ENCODE measurements at regions not wholly inside any gene's neighbourhood (a gene's known extent, or its start where the extent isn't known, plus 50 kb on each side); places are given as distances from the start of the nearest gene placed in this dataset.

DNA sequence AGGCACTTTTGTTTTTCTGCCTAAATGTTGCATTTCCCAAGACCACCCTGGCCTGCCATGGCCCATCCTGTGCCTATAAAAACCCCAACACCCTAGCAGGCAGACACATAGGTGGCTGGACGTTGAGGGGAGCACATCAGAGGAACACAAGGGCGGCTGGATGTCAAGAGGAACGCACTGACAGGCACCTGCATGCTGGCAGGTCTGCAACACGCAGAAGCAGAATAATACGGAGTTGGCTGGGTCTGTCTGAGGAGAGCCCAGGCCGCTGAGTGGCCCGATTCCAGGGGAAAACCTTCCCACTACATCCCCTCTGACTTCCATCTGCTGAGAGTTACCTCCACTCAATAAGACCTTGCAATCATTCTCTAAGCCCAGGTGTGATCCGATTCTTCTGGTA, 765.6 kb downstream of the PLOD2 start:
- H3K4me3 ChIP-seq (ENCODE audit: low read length), result no peak overlapping the region
- no peak overlapping the region for H3K27ac ChIP-seq (ENCODE audit: low read depth, low read length)
- H3K4me2 ChIP-seq (ENCODE audit: low read length), result no peak overlapping the region
- no peaks in the 10 kb centered on the region for H3K36me3 ChIP-seq (ENCODE audit: control insufficient read depth, low read length)
- TF ChIP-seq CTCF (IDR thresholded peaks at IDR 0.05; ENCODE audit: low read depth, low read length, poor library complexity, severe bottlenecking) (no peak), EZH2phosphoT487 (IDR thresholded peaks at IDR 0.05; ENCODE audit: borderline replicate concordance, low read length) (no peak)
- H3K79me2 ChIP-seq (ENCODE audit: control insufficient read depth, low read length), result no peaks in the 10 kb centered on the region
- H3K27me3 ChIP-seq (ENCODE audit: control insufficient read depth, low read length), result no peaks in the 10 kb centered on the region
- H3K4me1 ChIP-seq (ENCODE audit: control insufficient read depth, low read length), result no peaks in the 10 kb centered on the region
- H3K9me2 ChIP-seq (replicated peaks; ENCODE audit: control insufficient read depth, low read length), result no peaks in the 10 kb centered on the region
- no peaks in the 10 kb centered on the region for H4K20me1 ChIP-seq (ENCODE audit: control insufficient read depth, insufficient read depth, low read depth, low read length)
- H3K9me3 ChIP-seq (ENCODE audit: control insufficient read depth, insufficient read depth, low read length), result no peaks in the 10 kb centered on the region
- H3F3A ChIP-seq (ENCODE audit: control insufficient read depth, insufficient read depth), result no peaks in the 10 kb centered on the region

- TF ChIP-seq CTCF (IDR thresholded peaks at IDR 0.05; ENCODE audit: low read depth, low read length, poor library complexity, severe bottlenecking), result no peak
- no peak for TF ChIP-seq EZH2phosphoT487 (IDR thresholded peaks at IDR 0.05; ENCODE audit: borderline replicate concordance, low read length)
- Histone ChIP-seq H3K4me2 (ENCODE audit: low read length) (no peak overlapping the region), H3K9me3 (ENCODE audit: control insufficient read depth, insufficient read depth, low read length) (no peaks in the 10 kb centered on the region), H4K20me1 (ENCODE audit: control insufficient read depth, insufficient read depth, low read depth, low read length) (no peaks in the 10 kb centered on the region), H3K4me3 (ENCODE audit: low read length) (no peak overlapping the region), H3K27ac (ENCODE audit: low read depth, low read length) (no peak overlapping the region), H3F3A (ENCODE audit: control insufficient read depth, insufficient read depth) (no peaks in the 10 kb centered on the region), H3K79me2 (ENCODE audit: control insufficient read depth, low read length) (no peaks in the 10 kb centered on the region), H3K9me2 (replicated peaks; ENCODE audit: control insufficient read depth, low read length) (no peaks in the 10 kb centered on the region), H3K27me3 (ENCODE audit: control insufficient read depth, low read length) (no peaks in the 10 kb centered on the region), H3K36me3 (ENCODE audit: control insufficient read depth, low read length) (no peaks in the 10 kb centered on the region), H3K4me1 (ENCODE audit: control insufficient read depth, low read length) (no peaks in the 10 kb centered on the region)
These were observed 749.4 kb downstream of the PLOD2 start for GRCh38 chr3:145411605-145412004.

DNA sequence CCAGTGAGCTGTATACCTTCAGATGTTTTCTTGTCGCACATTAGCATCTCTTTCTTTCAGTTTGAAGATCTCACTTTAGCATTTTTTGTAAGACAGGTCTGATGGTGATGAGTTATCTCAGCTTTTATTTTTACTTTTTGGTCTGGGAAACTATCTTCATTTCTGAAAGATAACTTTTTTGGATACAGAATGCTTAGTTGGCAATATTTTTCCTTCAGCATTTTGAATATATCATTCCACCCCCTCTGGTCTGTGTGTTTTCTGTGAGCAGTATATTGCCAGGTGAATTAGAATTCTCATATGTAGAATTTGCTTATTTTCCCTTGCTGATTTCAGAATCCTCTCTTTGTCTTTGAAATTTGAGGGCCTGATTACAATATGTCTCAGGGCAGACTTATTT, 743.3 kb downstream of the PLOD2 start:
- Histone ChIP-seq H3K4me1 (ENCODE audit: control insufficient read depth, low read length) (no peaks in the 10 kb centered on the region), H3K36me3 (ENCODE audit: control insufficient read depth, low read length) (no peaks in the 10 kb centered on the region), H4K20me1 (ENCODE audit: control insufficient read depth, insufficient read depth, low read depth, low read length) (no peaks in the 10 kb centered on the region), H3F3A (ENCODE audit: control insufficient read depth, insufficient read depth) (no peaks in the 10 kb centered on the region), H3K9me3 (ENCODE audit: control insufficient read depth, insufficient read depth, low read length) (no peaks in the 10 kb centered on the region; the same call in 1 of the 2 replicates), H3K27me3 (ENCODE audit: control insufficient read depth, low read length) (no peaks in the 10 kb centered on the region), H3K4me2 (ENCODE audit: low read length) (no peak overlapping the region), H3K79me2 (ENCODE audit: control insufficient read depth, low read length) (no peaks in the 10 kb centered on the region), H3K9me2 (replicated peaks; ENCODE audit: control insufficient read depth, low read length) (no peaks in the 10 kb centered on the region), H3K27ac (ENCODE audit: low read depth, low read length) (no peak overlapping the region), H3K4me3 (ENCODE audit: low read length) (no peak overlapping the region)
- TF ChIP-seq CTCF (IDR thresholded peaks at IDR 0.05; ENCODE audit: low read depth, low read length, poor library complexity, severe bottlenecking) (no peak), EZH2phosphoT487 (IDR thresholded peaks at IDR 0.05; ENCODE audit: borderline replicate concordance, low read length) (no peak)

DNA sequence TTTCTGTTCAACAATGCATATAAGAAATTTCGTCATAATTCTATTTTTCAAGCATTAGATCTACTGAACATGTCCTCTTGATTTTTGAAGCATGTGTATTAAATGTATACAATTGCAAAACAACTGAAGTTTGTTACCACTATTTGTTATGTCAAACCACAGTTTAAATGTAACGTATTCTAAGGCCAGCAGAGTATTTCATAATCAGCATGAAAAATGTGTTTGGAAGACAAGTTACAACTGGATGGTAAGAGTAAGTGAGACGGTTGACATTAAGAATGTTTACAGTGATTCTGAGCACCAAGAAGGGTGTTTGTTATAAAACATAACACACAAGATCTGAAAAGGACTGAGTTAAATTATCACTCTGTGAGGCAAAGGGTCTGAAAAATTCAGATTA, 738.4 kb downstream of the PLOD2 start:
- H4K20me1 ChIP-seq (ENCODE audit: control insufficient read depth, insufficient read depth, low read depth, low read length), result no peaks in the 10 kb centered on the region
- H3K36me3 ChIP-seq (ENCODE audit: control insufficient read depth, low read length), result no peaks in the 10 kb centered on the region
- no peak overlapping the region for H3K27ac ChIP-seq (ENCODE audit: low read depth, low read length)
- TF ChIP-seq CTCF (IDR thresholded peaks at IDR 0.05; ENCODE audit: low read depth, low read length, poor library complexity, severe bottlenecking) (no peak), EZH2phosphoT487 (IDR thresholded peaks at IDR 0.05; ENCODE audit: borderline replicate concordance, low read length) (no peak)
- H3K4me1 ChIP-seq (ENCODE audit: control insufficient read depth, low read length), result no peaks in the 10 kb centered on the region
- H3K4me2 ChIP-seq (ENCODE audit: low read length), result no peak overlapping the region
- H3K9me3 ChIP-seq (ENCODE audit: control insufficient read depth, insufficient read depth, low read length), result peaks cover 4% of the 10 kb centered on the region
- no peaks in the 10 kb centered on the region for H3K79me2 ChIP-seq (ENCODE audit: control insufficient read depth, low read length)
- H3K4me3 ChIP-seq (ENCODE audit: low read length), result no peak overlapping the region
- H3K9me2 ChIP-seq (replicated peaks; ENCODE audit: control insufficient read depth, low read length), result no peaks in the 10 kb centered on the region
- no peaks in the 10 kb centered on the region for H3F3A ChIP-seq (ENCODE audit: control insufficient read depth, insufficient read depth)
- H3K27me3 ChIP-seq (ENCODE audit: control insufficient read depth, low read length), result no peaks in the 10 kb centered on the region

Measured in DOHH2 (cell line).